ENCODE measurements at regions not wholly inside any gene's neighbourhood (a gene's known extent, or its start where the extent isn't known, plus 50 kb on each side); places are given as distances from the start of the nearest gene placed in this dataset.

DNA sequence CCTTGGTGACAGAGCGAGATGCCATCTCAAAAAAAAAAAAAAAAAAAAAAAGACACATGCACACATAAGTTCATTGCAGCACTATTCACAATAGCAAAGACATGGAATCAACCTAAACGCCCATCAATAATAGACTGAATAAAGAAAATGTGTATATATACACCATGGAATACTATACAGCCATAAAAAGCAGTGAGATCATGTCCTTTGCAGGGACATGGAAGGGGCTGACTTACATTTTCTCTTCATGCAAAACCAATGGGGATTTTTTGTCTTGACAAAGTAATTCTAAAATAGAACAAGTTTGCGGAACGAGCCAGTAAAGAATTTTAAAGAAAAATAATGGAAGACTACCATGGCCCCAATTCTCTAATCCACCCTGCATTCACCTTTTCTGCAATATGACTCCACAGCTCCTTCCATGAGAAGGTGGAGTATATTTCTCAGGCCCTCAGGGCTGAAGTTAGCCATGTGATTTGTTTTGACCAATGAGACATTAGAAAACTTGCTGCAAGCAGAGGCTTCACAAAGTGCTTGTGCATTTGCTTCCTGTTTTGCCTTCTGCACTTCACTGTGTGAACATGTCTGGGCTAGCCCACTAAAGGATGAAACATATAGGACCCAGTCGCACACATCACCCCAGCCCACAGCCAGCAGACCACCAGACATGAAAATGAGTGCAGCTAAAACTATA lies 78.8 kb upstream of the NR5A2 start:
- TF ChIP-seq, protein P1, sequence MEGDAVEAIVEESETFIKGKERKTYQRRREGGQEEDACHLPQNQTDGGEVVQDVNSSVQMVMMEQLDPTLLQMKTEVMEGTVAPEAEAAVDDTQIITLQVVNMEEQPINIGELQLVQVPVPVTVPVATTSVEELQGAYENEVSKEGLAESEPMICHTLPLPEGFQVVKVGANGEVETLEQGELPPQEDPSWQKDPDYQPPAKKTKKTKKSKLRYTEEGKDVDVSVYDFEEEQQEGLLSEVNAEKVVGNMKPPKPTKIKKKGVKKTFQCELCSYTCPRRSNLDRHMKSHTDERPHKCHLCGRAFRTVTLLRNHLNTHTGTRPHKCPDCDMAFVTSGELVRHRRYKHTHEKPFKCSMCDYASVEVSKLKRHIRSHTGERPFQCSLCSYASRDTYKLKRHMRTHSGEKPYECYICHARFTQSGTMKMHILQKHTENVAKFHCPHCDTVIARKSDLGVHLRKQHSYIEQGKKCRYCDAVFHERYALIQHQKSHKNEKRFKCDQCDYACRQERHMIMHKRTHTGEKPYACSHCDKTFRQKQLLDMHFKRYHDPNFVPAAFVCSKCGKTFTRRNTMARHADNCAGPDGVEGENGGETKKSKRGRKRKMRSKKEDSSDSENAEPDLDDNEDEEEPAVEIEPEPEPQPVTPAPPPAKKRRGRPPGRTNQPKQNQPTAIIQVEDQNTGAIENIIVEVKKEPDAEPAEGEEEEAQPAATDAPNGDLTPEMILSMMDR (IDR thresholded peaks at IDR 0.05; ENCODE audit: borderline replicate concordance, extremely low read depth, low read length, poor library complexity, severe bottlenecking) = no peak
- TF ChIP-seq EZH2 (IDR thresholded peaks at IDR 0.05; ENCODE audit: borderline replicate concordance, low read depth, low read length, severe bottlenecking) = no peak

All from DND-41 (cell line).